ENCODE measurements at regions not wholly inside any gene's neighbourhood (a gene's known extent, or its start where the extent isn't known, plus 50 kb on each side); places are given as distances from the start of the nearest gene placed in this dataset.

DNA sequence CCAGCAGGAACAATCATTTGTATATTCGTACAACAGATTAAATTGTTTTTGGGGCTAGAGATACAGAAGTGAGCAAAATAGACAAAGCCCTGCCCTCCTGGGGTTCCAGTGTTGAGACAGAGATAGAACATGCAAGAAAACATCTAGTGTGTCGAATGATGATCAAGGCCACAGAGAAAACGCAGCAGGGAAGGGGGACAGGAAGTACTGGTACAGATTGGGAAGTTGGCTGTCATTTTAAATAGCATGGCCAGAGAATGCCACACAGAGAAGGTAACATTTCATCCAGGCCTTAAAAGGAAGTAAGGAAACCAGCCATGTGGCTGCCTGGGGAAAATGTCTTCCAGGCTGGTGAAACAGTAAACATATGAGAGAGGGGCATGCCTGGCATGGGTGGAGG, 202.6 kb upstream of the MYLIP start:
- TF ChIP-seq CTCF (IDR thresholded peaks at IDR 0.05) (no peak), EP300 (IDR thresholded peaks at IDR 0.05) (no peak), POLR2A (IDR thresholded peaks at IDR 0.05) (no peak)

All from ovary (tissue), 3 donors.